Smooth muscle cell (in vitro differentiated cells): ENCODE measurements at regions not wholly inside any gene's neighbourhood (a gene's known extent, or its start where the extent isn't known, plus 50 kb on each side); places are given as distances from the start of the nearest gene placed in this dataset.

ENCODE experiments used
- DNase-seq: peaks from one replicate; lab custom pipeline; 2025; ENCODE audit not compliant: unreplicated experiment; lab: John Stamatoyannopoulos, UW
- H2AFZ ChIP-seq: fragments of 200-600 bp; sonication (generic); 2 replicates; pipeline ENCODE4 v1.6.0; 2016; ENCODE audit warnings: antibody characterized with exemption, low read depth, mild to moderate bottlenecking
- H3F3A ChIP-seq: fragments of 200-600 bp; sonication (generic); 2 replicates; pipeline ENCODE4 v1.6.0; 2017; ENCODE audit warnings: antibody characterized with exemption, low read depth
- H3K27ac ChIP-seq: fragments of 200-600 bp; sonication (generic); 2 replicates; pipeline ENCODE4 v1.5.1; 2016; ENCODE audit warnings: low read depth, mild to moderate bottlenecking
- H3K27me3 ChIP-seq: fragments of 200-600 bp; sonication (generic); 2 replicates; pipeline ENCODE4 v1.6.1; 2016; ENCODE audit warnings: low read depth, mild to moderate bottlenecking
- H3K36me3 ChIP-seq: fragments of 200-600 bp; sonication (generic); 2 replicates; pipeline ENCODE4 v1.5.1; 2016; ENCODE audit warnings: low read depth
- H3K4me1 ChIP-seq: fragments of 200-600 bp; sonication (generic); 2 replicates; pipeline ENCODE4 v1.5.1; 2016; ENCODE audit warnings: low read depth
- H3K4me2 ChIP-seq: fragments of 200-600 bp; sonication (generic); 2 replicates; pipeline ENCODE4 v1.6.0; 2016; ENCODE audit warnings: mild to moderate bottlenecking
- H3K4me3 ChIP-seq: fragments of 200-600 bp; sonication (generic); 2 replicates; pipeline ENCODE4 v1.5.1; 2016; ENCODE audit warnings: mild to moderate bottlenecking
- H3K79me2 ChIP-seq: fragments of 200-600 bp; sonication (generic); 2 replicates; pipeline ENCODE4 v1.6.0; 2016; ENCODE audit warnings: low read depth, mild to moderate bottlenecking
- H3K9ac ChIP-seq: fragments of 200-600 bp; sonication (generic); 2 replicates; pipeline ENCODE4 v1.6.0; 2016; ENCODE audit warnings: low read depth
- H3K9me3 ChIP-seq: fragments of 200-600 bp; sonication (generic); replicated peaks from 2 replicates; pipeline ENCODE4 v1.5.1; 2016; ENCODE audit warnings: low read depth
- H4K20me1 ChIP-seq: fragments of 200-600 bp; sonication (generic); 2 replicates; pipeline ENCODE4 v1.6.0; 2016; ENCODE audit warnings: low read depth
- WGBS: methylation state at CpG from one replicate; pipeline ENCODE4 v1.1.7; 2016; ENCODE audit warnings: low lambda C conversion rate; 5-methylcytosine and 5-hydroxymethylcytosine counted together
- TF ChIP-seq, protein P1 (sequence below): fragments of 200-600 bp; sonication (generic); IDR thresholded peaks from 2 replicates; pipeline ENCODE4 v1.5.1; 2017; ENCODE audit warnings: borderline replicate concordance, mild to moderate bottlenecking, antibody characterized with exemption; ENCODE audit not compliant: insufficient read depth, poor library complexity, severe bottlenecking

DNA sequence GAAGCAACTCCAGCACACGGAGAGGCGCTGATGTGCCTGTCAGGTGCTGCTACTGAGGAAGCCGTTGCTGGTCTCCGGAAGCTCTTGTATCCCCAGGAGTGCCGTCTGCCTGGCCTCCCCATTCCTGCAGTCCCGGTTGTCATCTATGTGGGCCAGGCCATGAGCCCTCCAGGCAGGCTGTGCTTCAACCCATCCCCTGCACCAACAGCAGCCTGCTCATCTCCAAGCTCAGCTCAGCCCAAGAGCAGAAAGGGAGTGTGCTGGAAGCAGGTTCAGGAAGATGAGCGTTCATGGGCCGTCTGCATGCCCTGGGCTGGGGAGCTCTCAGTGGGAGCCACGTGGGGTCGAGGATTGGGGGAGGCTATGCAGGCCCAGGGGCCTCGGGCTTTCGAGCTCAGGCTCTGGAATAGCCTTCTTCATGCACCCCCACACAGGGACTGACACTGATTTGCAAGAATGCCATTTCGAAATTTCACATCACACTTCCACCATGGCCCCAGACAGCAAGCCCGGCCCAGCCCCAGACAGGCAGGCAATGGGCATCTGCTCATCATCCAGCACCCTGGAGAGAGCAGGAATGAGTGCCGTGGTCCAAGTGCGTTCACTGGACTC lies 164.5 kb downstream of the KIF26A start:
- 83% methylated on average over 16 of the region's 16 CpGs for WGBS
- H2AFZ ChIP-seq = no peak overlapping the region
- H3K4me3 ChIP-seq = no peak overlapping the region
- TF ChIP-seq, protein P1, sequence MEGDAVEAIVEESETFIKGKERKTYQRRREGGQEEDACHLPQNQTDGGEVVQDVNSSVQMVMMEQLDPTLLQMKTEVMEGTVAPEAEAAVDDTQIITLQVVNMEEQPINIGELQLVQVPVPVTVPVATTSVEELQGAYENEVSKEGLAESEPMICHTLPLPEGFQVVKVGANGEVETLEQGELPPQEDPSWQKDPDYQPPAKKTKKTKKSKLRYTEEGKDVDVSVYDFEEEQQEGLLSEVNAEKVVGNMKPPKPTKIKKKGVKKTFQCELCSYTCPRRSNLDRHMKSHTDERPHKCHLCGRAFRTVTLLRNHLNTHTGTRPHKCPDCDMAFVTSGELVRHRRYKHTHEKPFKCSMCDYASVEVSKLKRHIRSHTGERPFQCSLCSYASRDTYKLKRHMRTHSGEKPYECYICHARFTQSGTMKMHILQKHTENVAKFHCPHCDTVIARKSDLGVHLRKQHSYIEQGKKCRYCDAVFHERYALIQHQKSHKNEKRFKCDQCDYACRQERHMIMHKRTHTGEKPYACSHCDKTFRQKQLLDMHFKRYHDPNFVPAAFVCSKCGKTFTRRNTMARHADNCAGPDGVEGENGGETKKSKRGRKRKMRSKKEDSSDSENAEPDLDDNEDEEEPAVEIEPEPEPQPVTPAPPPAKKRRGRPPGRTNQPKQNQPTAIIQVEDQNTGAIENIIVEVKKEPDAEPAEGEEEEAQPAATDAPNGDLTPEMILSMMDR = no peak
- no peak overlapping the region for H3K27ac ChIP-seq
- H3K4me2 ChIP-seq = no peak overlapping the region
- no peaks in the 10 kb centered on the region for H4K20me1 ChIP-seq
- H3K79me2 ChIP-seq = no peaks in the 10 kb centered on the region
- H3K4me1 ChIP-seq = no peaks in the 10 kb centered on the region
- H3F3A ChIP-seq = no peaks in the 10 kb centered on the region
- no peaks in the 10 kb centered on the region for H3K27me3 ChIP-seq
- no peaks in the 10 kb centered on the region for H3K36me3 ChIP-seq
- no peak overlapping the region for H3K9ac ChIP-seq
- DNase-seq = no peak
- H3K9me3 ChIP-seq = no peaks in the 10 kb centered on the region

DNA sequence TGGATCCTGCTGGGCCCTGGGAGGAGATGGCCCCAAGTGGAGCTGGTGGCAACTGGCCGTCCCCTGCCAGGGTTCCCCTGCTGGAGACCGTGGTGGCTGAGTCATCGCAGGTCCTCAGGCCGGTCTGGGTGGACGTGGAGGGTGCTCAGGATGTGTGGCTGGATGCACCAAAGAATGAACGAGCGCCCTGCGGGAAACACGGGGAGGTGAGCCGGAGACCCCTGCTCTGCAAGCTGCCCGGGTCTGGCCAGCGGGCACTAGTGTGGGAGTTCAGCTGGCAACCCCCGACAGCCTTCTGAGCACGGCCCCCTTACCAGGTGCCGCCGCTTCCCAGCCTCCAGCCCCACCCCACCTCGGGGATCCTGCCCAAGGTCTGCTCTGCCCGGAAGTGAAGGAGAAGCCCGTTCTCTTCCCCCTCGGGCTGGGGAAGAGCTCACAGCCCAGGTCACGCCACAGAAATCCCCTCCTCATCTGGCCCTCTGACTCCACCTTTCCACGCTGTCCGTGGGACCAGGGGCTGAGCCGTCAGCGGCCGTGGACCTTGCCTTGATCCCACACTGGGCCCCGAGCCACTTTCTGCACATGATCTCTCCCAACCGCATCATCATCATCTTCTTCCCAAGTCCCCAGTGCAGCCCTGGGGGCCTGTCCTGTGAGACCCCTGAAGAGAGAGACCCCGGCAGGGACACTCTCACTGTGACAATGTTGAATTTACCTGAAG lies 165.5 kb downstream of the KIF26A start:
- no peaks in the 10 kb centered on the region for H3K4me1 ChIP-seq
- H3K4me2 ChIP-seq = no peak overlapping the region
- no peak overlapping the region for H2AFZ ChIP-seq
- no peaks in the 10 kb centered on the region for H3F3A ChIP-seq
- no peak overlapping the region for H3K4me3 ChIP-seq
- H3K36me3 ChIP-seq = no peaks in the 10 kb centered on the region
- TF ChIP-seq, protein P1 = no peak
- H3K9me3 ChIP-seq = no peaks in the 10 kb centered on the region
- 91% methylated on average over 29 of the region's 29 CpGs for WGBS
- no peak for DNase-seq
- H3K9ac ChIP-seq = no peak overlapping the region
- no peaks in the 10 kb centered on the region for H3K27me3 ChIP-seq
- no peak overlapping the region for H3K27ac ChIP-seq
- H4K20me1 ChIP-seq = no peaks in the 10 kb centered on the region
- H3K79me2 ChIP-seq = no peaks in the 10 kb centered on the region

DNA sequence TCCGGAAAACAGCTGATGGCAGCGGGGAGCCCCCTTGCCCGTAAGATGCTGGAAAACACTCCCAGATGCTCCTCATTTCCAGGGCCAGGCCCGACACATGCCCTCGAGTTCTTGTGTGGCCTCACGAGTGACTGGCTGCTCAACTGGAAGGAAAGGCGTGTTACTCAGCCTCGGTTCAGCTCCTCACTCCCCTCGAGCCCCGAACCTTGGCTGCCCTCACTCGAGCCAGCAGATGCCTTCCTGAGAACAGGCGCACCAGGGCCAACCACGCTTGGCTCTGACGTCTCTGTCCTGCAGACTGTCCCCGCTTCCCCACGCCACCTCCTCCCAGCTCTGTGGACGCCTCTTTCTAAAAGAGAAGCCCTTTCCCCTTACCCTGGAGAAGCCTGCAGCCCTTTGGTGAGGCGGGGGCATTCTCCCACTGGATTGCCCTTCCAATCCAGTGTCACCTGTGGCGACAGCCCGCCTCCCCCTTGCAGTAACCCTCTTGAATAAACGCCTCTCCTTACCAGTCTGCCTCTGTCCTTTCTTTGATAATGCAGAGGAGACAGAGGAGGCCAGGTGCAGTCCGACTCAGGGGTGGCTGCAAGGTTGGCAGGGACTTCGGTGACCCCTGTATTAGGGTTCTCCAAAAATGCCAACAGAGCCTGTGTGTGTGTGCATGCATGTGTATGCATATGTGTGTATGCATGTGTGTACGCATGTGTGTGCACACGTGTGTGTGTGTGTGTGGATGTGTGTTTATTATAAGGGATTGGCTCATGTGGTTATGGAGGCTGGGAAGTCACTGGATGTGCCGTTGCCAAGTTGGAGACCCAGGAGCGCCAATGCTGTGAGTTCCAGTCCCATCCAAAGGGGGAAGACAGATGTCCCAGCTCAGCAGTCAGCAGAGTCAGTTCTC lies 166.3 kb downstream of the KIF26A start:
- no peaks in the 10 kb centered on the region for H3K9me3 ChIP-seq
- DNase-seq = no peak
- 90% methylated on average over 27 of the region's 27 CpGs for WGBS
- H3K4me3 ChIP-seq = no peak overlapping the region
- H3K9ac ChIP-seq = no peak overlapping the region
- no peaks in the 10 kb centered on the region for H4K20me1 ChIP-seq
- no peaks in the 10 kb centered on the region for H3F3A ChIP-seq
- no peak overlapping the region for H3K27ac ChIP-seq
- no peaks in the 10 kb centered on the region for H3K79me2 ChIP-seq
- TF ChIP-seq, protein P1 = no peak
- H3K36me3 ChIP-seq = no peaks in the 10 kb centered on the region
- no peaks in the 10 kb centered on the region for H3K4me1 ChIP-seq
- no peaks in the 10 kb centered on the region for H3K27me3 ChIP-seq
- H3K4me2 ChIP-seq = no peak overlapping the region
- H2AFZ ChIP-seq = no peak overlapping the region
